CD14-positive monocyte (primary cell): ENCODE measurements at regions not wholly inside any gene's neighbourhood (a gene's known extent, or its start where the extent isn't known, plus 50 kb on each side); places are given as distances from the start of the nearest gene placed in this dataset.

Experiments
- DNase-seq, 3 donors: peaks; one replicate each; pipeline ENCODE4 v3.0.0-alpha.2; 2011 to 2022
- H2AFZ ChIP-seq: 2 replicates; pipeline ENCODE4 v1.6.0; 2012; ENCODE audit warnings: mild to moderate bottlenecking, low read depth, low read length, inconsistent platforms; ENCODE audit not compliant: insufficient read depth, poor library complexity, severe bottlenecking
- H3K27ac ChIP-seq, 2 donors: 1 replicate in 1 of 2; 2 replicates in 1 of 2; pipeline ENCODE4 v1.5.1; 2012 to 2013; ENCODE audit warnings: low read length in 2 of 2, control low read depth in 1 of 2, inconsistent platforms in 1 of 2, low read depth in 1 of 2, mild to moderate bottlenecking in 1 of 2
- H3K27me3 ChIP-seq, 2 donors: one replicate each; pipeline versions ENCODE4 v1.6.0 to v1.6.1; 2011 to 2013; ENCODE audit warnings: low read length in 2 of 2; ENCODE audit not compliant: control insufficient read depth in 2 of 2, insufficient read depth in 2 of 2
- H3K36me3 ChIP-seq, 2 donors: replicated peaks in 1 of 2; 1 replicate in 1 of 2; 2 replicates in 1 of 2; pipeline versions ENCODE4 v1.5.1 to v1.6.1; 2012 to 2013; ENCODE audit warnings: low read length in 2 of 2, control low read depth in 1 of 2, inconsistent platforms in 1 of 2, mild to moderate bottlenecking in 1 of 2; ENCODE audit not compliant: insufficient read depth in 2 of 2, control insufficient read depth in 1 of 2
- H3K4me1 ChIP-seq, 2 donors: 1 replicate in 1 of 2; 2 replicates in 1 of 2; pipeline versions ENCODE4 v1.5.1 to v1.6.1; 2012 to 2013; ENCODE audit warnings: low read length in 2 of 2, control low read depth in 1 of 2, inconsistent platforms in 1 of 2, mild to moderate bottlenecking in 1 of 2, moderate library complexity in 1 of 2; ENCODE audit not compliant: insufficient read depth in 2 of 2, control insufficient read depth in 1 of 2
- H3K4me2 ChIP-seq: replicated peaks from 2 replicates; pipeline ENCODE3; 2012; ENCODE audit warnings: low read length, moderate library complexity, mild to moderate bottlenecking; ENCODE audit not compliant: poor library complexity, severe bottlenecking; ENCODE audit errors: extremely low read depth
- H3K4me3 ChIP-seq, 3 experiments: fragments of 200-600 bp in 1 of 3; sonication (generic) in 1 of 3; replicated peaks in 1 of 3; 1 replicate in 2 of 3; 2 replicates in 1 of 3; pipeline ENCODE4 v1.5.1; 2011 to 2013; ENCODE audit warnings: low read length in 3 of 3, mild to moderate bottlenecking in 3 of 3, control low read depth in 2 of 3, low read depth in 2 of 3, inconsistent platforms in 1 of 3, moderate library complexity in 1 of 3
- H3K79me2 ChIP-seq: 2 replicates; pipeline ENCODE4 v1.6.0; 2012; ENCODE audit warnings: mild to moderate bottlenecking, control low read depth, inconsistent platforms, low read length, moderate library complexity; ENCODE audit not compliant: insufficient read depth
- H3K9ac ChIP-seq: 2 replicates; pipeline ENCODE4 v1.6.0; 2017; ENCODE audit warnings: low read length, mild to moderate bottlenecking; ENCODE audit not compliant: insufficient read depth, poor library complexity, severe bottlenecking
- H3K9me3 ChIP-seq, 2 donors: replicated peaks in 1 of 2; 1 replicate in 1 of 2; 2 replicates in 1 of 2; pipeline versions ENCODE4 v1.5.1 to v1.6.1; 2012 to 2013; ENCODE audit warnings: low read length in 2 of 2, control low read depth in 1 of 2; ENCODE audit not compliant: control insufficient read depth in 1 of 2, insufficient read depth in 1 of 2
- H4K20me1 ChIP-seq: 2 replicates; pipeline ENCODE4 v1.6.0; 2012; ENCODE audit warnings: mild to moderate bottlenecking, low read length, control low read depth, moderate library complexity; ENCODE audit not compliant: insufficient read depth
- H3K27ac Mint-ChIP-seq, 7 donors: one replicate each; pipeline ENCODE4 v1.8.0; 2020; ENCODE audit warnings: mild to moderate bottlenecking in 7 of 7, mixed read lengths in 7 of 7, moderate library complexity in 6 of 7, inconsistent platforms in 2 of 7
- H3K27me3 Mint-ChIP-seq, 3 donors: one replicate each; pipeline ENCODE4 v1.8.0; 2021 to 2022; ENCODE audit warnings: low read depth in 3 of 3, mild to moderate bottlenecking in 3 of 3, mixed read lengths in 3 of 3, moderate library complexity in 3 of 3, inconsistent platforms in 1 of 3
- H3K36me3 Mint-ChIP-seq, 2 donors: one replicate each; pipeline ENCODE4 v1.8.0; 2020; ENCODE audit warnings: mixed read lengths in 2 of 2, inconsistent platforms in 1 of 2, mild to moderate bottlenecking in 1 of 2
- H3K4me1 Mint-ChIP-seq: one replicate; pipeline ENCODE4 v1.8.0; 2020; ENCODE audit warnings: mild to moderate bottlenecking, mixed read lengths
- H3K4me3 Mint-ChIP-seq, 2 donors: one replicate each; pipeline ENCODE4 v1.8.0; 2020; ENCODE audit warnings: mild to moderate bottlenecking in 2 of 2, mixed read lengths in 2 of 2, moderate library complexity in 1 of 2
- H3K9me3 Mint-ChIP-seq, 7 donors: one replicate each; pipeline ENCODE4 v1.8.0; 2020 to 2022; ENCODE audit warnings: mixed read lengths in 7 of 7, mild to moderate bottlenecking in 6 of 7, moderate library complexity in 6 of 7, inconsistent platforms in 2 of 7
- CTCF ChIP-seq: fragments of 200-600 bp; IDR thresholded peaks from one replicate; pipeline ENCODE4 v1.8.0; 2022; ENCODE audit warnings: antibody characterized with exemption, mild to moderate bottlenecking
- WGBS: methylation state at CpG from one replicate; pipeline ENCODE4 v1.1.5; 2013; ENCODE audit warnings: missing lambda C conversion rate; ENCODE audit not compliant: insufficient coverage; 5-methylcytosine and 5-hydroxymethylcytosine counted together
- intact Hi-C, 2 donors: fragments of 100-400 bp; cut with micrococcal nuclease; formaldehyde crosslinking; loops; one replicate each; pipeline versions ENCODE4 v1.15.0 to v1.15.1; 2023

GRCh38 chr1:232248276-232248820 lies 381.6 kb downstream of the SIPA1L2 start:
- Mint-ChIP-seq H3K27ac (no peak overlapping the region), H3K9me3 (peaks cover 0 to 5% (median 0%) of the 10 kb centered on the region in 7 donors), H3K27me3 (peaks cover 26 to 50% (median 48%) of the 10 kb centered on the region in 3 donors), H3K4me1 (peaks cover 5% of the 10 kb centered on the region), H3K4me3 (no peak overlapping the region), H3K36me3 (no peaks in the 10 kb centered on the region)
- no peaks in the 10 kb centered on the region for H3K9me3 ChIP-seq
- H3K27me3 ChIP-seq, result peaks cover 34 to 38% of the 10 kb centered on the region in 2 donors
- no peak for DNase-seq
- no peak overlapping the region for H3K4me2 ChIP-seq
- no peak overlapping the region for H3K27ac ChIP-seq
- H3K4me3 ChIP-seq, result no peak overlapping the region
- no peak overlapping the region for H3K9ac ChIP-seq
- no peak overlapping the region for H2AFZ ChIP-seq
- intact Hi-C loops, result no loop called here
- no peaks in the 10 kb centered on the region for H3K4me1 ChIP-seq
- H3K36me3 ChIP-seq, result no peaks in the 10 kb centered on the region
- no peaks in the 10 kb centered on the region for H3K79me2 ChIP-seq
- WGBS, result no CpG with 5 or more reads among the region's 5 CpGs
- no peak for TF ChIP-seq CTCF
- no peaks in the 10 kb centered on the region for H4K20me1 ChIP-seq

- intact Hi-C loops, result no loop called here
- H3K27me3 Mint-ChIP-seq, result peaks cover 22 to 45% (median 44%) of the 10 kb centered on the region in 3 donors
- WGBS, result no CpG with 5 or more reads among the region's 3 CpGs
Observed at GRCh38 chr1:232247669-232248068, 382.3 kb downstream of the SIPA1L2 start.

More at GRCh38 chr1:232247669-232248068, 382.3 kb downstream of the SIPA1L2 start:
- no peak for TF ChIP-seq CTCF
- Histone ChIP-seq H3K4me1 (no peaks in the 10 kb centered on the region), H3K9me3 (no peaks in the 10 kb centered on the region), H3K36me3 (no peaks in the 10 kb centered on the region), H3K4me3 (no peak overlapping the region), H3K27ac (no peak overlapping the region), H3K27me3 (peaks cover 29 to 33% of the 10 kb centered on the region in 2 donors), H3K9ac (no peak overlapping the region), H2AFZ (no peak overlapping the region), H3K79me2 (no peaks in the 10 kb centered on the region), H4K20me1 (no peaks in the 10 kb centered on the region), H3K4me2 (no peak overlapping the region)
- Mint-ChIP-seq H3K4me1 (peaks cover 5% of the 10 kb centered on the region), H3K36me3 (no peaks in the 10 kb centered on the region), H3K27ac (no peak overlapping the region), H3K4me3 (no peak overlapping the region), H3K9me3 (peaks cover 0 to 5% (median 0%) of the 10 kb centered on the region in 7 donors)
- no peak for DNase-seq
